H1 (cell line): ENCODE measurements at regions not wholly inside any gene's neighbourhood (a gene's known extent, or its start where the extent isn't known, plus 50 kb on each side); places are given as distances from the start of the nearest gene placed in this dataset.

ENCODE experiments used
- CTCF ChIA-PET: fragments of 300-600 bp; sonication (Branson Sonifier 250); formaldehyde crosslinking; loops from one replicate; lab custom pipeline; 2021; ENCODE audit not compliant: partially characterized antibody; lab: Charles Lee
- POLR2A ChIA-PET: fragments of 300-600 bp; sonication (Branson Sonifier 250); formaldehyde crosslinking; loops from one replicate; lab custom pipeline; 2021; ENCODE audit warnings: inconsistent platforms; ENCODE audit not compliant: partially characterized antibody; lab: Charles Lee
- DNase-seq, 2 experiments: peaks; one replicate each; pipeline versions ENCODE4 v3.0.0 to v3.0.0-alpha.2; 2010 to 2022; ENCODE audit warnings: low spot score in 2 of 2, low read depth in 1 of 2, mixed read lengths in 1 of 2
- FAIRE-seq: peaks from 2 replicates; lab custom pipeline; 2011; peaks lifted over from hg19 to GRCh38; lab: Jason Lieb, UNC
- H2AFZ ChIP-seq: 2 replicates; pipeline ENCODE4 v1.8.1; 2012; ENCODE audit warnings: low read length, inconsistent platforms
- H2AK5ac ChIP-seq: 2 replicates; pipeline ENCODE4 v1.6.1; 2013; ENCODE audit warnings: low read depth, low read length
- H2BK120ac ChIP-seq: replicated peaks from 2 replicates; pipeline ENCODE3; 2013; ENCODE audit warnings: low read depth, low read length, inconsistent platforms
- H2BK12ac ChIP-seq: 2 replicates; pipeline ENCODE4 v1.6.1; 2013; ENCODE audit warnings: low read depth, low read length
- H2BK15ac ChIP-seq: 2 replicates; pipeline ENCODE4 v1.6.1; 2013; ENCODE audit warnings: low read length
- H2BK20ac ChIP-seq: 2 replicates; pipeline ENCODE4 v1.6.1; 2013; ENCODE audit warnings: low read length
- H2BK5ac ChIP-seq: 2 replicates; pipeline ENCODE4 v1.6.1; 2013; ENCODE audit warnings: low read depth, low read length
- H3K14ac ChIP-seq: 2 replicates; pipeline ENCODE4 v1.6.1; 2013; ENCODE audit warnings: inconsistent platforms; ENCODE audit not compliant: insufficient read length
- H3K18ac ChIP-seq: 2 replicates; pipeline ENCODE4 v1.6.1; 2013; ENCODE audit warnings: low read length; ENCODE audit errors: extremely low read depth
- H3K23ac ChIP-seq: 2 replicates; pipeline ENCODE4 v1.6.1; 2013; ENCODE audit warnings: inconsistent platforms; ENCODE audit not compliant: insufficient read length
- H3K23me2 ChIP-seq: 2 replicates; pipeline ENCODE4 v1.6.1; 2013; ENCODE audit warnings: low read depth, low read length
- H3K27ac ChIP-seq: 2 replicates; pipeline ENCODE4 v1.6.1; 2011; ENCODE audit warnings: low read depth, low read length, inconsistent platforms
- H3K27me3 ChIP-seq, 4 experiments: replicated peaks in 1 of 4; 1 replicate in 1 of 4; 2 replicates in 3 of 4; pipeline versions ENCODE4 v1.6.1 to v1.8.1; 2011 to 2013; ENCODE audit warnings: low read length in 3 of 4, mild to moderate bottlenecking in 3 of 4, inconsistent platforms in 2 of 4, mixed read lengths in 2 of 4, moderate library complexity in 1 of 4; ENCODE audit not compliant: control insufficient read depth in 3 of 4, insufficient read depth in 3 of 4; ENCODE audit errors: extremely low read depth in 1 of 4
- H3K36me3 ChIP-seq, 4 experiments: 2 replicates each; pipeline versions ENCODE4 v1.6.1 to v1.8.1; 2011 to 2013; ENCODE audit warnings: mild to moderate bottlenecking in 4 of 4, low read length in 3 of 4, moderate library complexity in 2 of 4, control low read depth in 1 of 4, inconsistent platforms in 1 of 4; ENCODE audit not compliant: insufficient read depth in 4 of 4, control insufficient read depth in 2 of 4
- H3K4ac ChIP-seq: replicated peaks from 2 replicates; pipeline ENCODE3; 2013; ENCODE audit warnings: low read length, low read depth, mixed read lengths, inconsistent platforms; ENCODE audit not compliant: insufficient read length
- H3K4me1 ChIP-seq, 4 experiments: replicated peaks in 1 of 4; 1 replicate in 1 of 4; 2 replicates in 3 of 4; pipeline versions ENCODE4 v1.6.1 to v1.8.1; 2011 to 2013; ENCODE audit warnings: low read length in 3 of 4, inconsistent platforms in 2 of 4, mixed read lengths in 1 of 4; ENCODE audit not compliant: insufficient read depth in 4 of 4, control insufficient read depth in 3 of 4
- H3K4me2 ChIP-seq, 2 experiments: 2 replicates each; pipeline versions ENCODE4 v1.6.1 to v1.8.1; 2011 to 2013; ENCODE audit warnings: low read depth in 2 of 2, low read length in 2 of 2, control low read depth in 1 of 2, inconsistent platforms in 1 of 2, mild to moderate bottlenecking in 1 of 2; ENCODE audit not compliant: insufficient read depth in 1 of 2
- H3K4me3 ChIP-seq, 4 experiments: fragments of 200-600, 300-600 bp in 1 of 4; sonication (generic), shearing (Covaris generic), sonication (Bioruptor Twin) in 1 of 4; 2 replicates each; pipeline versions ENCODE4 v1.5.1 to v1.8.1; 2011 to 2016; ENCODE audit warnings: low read length in 4 of 4, low read depth in 3 of 4, control low read depth in 2 of 4, inconsistent platforms in 2 of 4, mild to moderate bottlenecking in 2 of 4, mixed read lengths in 1 of 4, moderate library complexity in 1 of 4; ENCODE audit not compliant: insufficient read depth in 2 of 4; ENCODE audit errors: extremely low read depth in 1 of 4
- H3K56ac ChIP-seq: replicated peaks from 2 replicates; pipeline ENCODE3; 2013; ENCODE audit warnings: low read depth, mild to moderate bottlenecking, mixed read lengths, low read length, inconsistent platforms; ENCODE audit not compliant: insufficient read length
- H3K79me1 ChIP-seq: 2 replicates; pipeline ENCODE4 v1.6.1; 2013; ENCODE audit warnings: low read depth, low read length, control low read depth
- H3K79me2 ChIP-seq, 2 experiments: 2 replicates each; pipeline versions ENCODE4 v1.6.1 to v1.8.1; 2012 to 2013; ENCODE audit warnings: low read length in 2 of 2, mild to moderate bottlenecking in 2 of 2, inconsistent platforms in 1 of 2; ENCODE audit not compliant: insufficient read depth in 2 of 2, control insufficient read depth in 1 of 2
- H3K9ac ChIP-seq, 4 experiments: replicated peaks in 1 of 4; 1 replicate in 1 of 4; 2 replicates in 3 of 4; pipeline versions ENCODE4 v1.6.1 to v1.8.1; 2011 to 2013; ENCODE audit warnings: low read depth in 3 of 4, low read length in 3 of 4, control low read depth in 2 of 4, mild to moderate bottlenecking in 2 of 4, moderate library complexity in 2 of 4, inconsistent platforms in 1 of 4; ENCODE audit errors: extremely low read depth in 1 of 4
- H3K9me3 ChIP-seq, 2 experiments: 2 replicates each; pipeline versions ENCODE4 v1.6.1 to v1.8.1; 2012 to 2013; ENCODE audit warnings: mild to moderate bottlenecking in 2 of 2, moderate library complexity in 2 of 2, control low read depth in 1 of 2, inconsistent platforms in 1 of 2, low read depth in 1 of 2, low read length in 1 of 2, mixed read lengths in 1 of 2; ENCODE audit not compliant: insufficient read depth in 2 of 2
- H4K20me1 ChIP-seq, 2 experiments: replicated peaks in 1 of 2; 2 replicates each; pipeline versions ENCODE3 to v1.8.1; 2011 to 2013; ENCODE audit warnings: inconsistent platforms in 2 of 2, low read length in 2 of 2, mild to moderate bottlenecking in 1 of 2; ENCODE audit not compliant: insufficient read depth in 2 of 2, control insufficient read depth in 1 of 2
- H4K5ac ChIP-seq: 2 replicates; pipeline ENCODE4 v1.6.1; 2013; ENCODE audit warnings: low read length, low read depth, mixed read lengths, inconsistent platforms; ENCODE audit not compliant: insufficient read length
- H4K8ac ChIP-seq: 2 replicates; pipeline ENCODE4 v1.8.0; 2013; ENCODE audit warnings: mild to moderate bottlenecking, moderate library complexity, low read length, inconsistent platforms; ENCODE audit not compliant: insufficient read depth; ENCODE audit errors: extremely low read depth
- H4K91ac ChIP-seq: replicated peaks from 2 replicates; pipeline ENCODE3; 2013; ENCODE audit warnings: low read length, mixed read lengths, inconsistent platforms; ENCODE audit not compliant: insufficient read length
- WGBS, 2 experiments: shearing (Covaris generic) in 1 of 2; methylation state at CpG; one replicate each; pipeline versions ENCODE4 v1.1.6 to v1.1.7; 2013 to 2015; ENCODE audit warnings: low lambda C conversion rate in 2 of 2, mixed read lengths in 2 of 2, inconsistent platforms in 1 of 2, low coverage in 1 of 2, missing lambda C conversion rate in 1 of 2; ENCODE audit not compliant: insufficient replicate concordance in 2 of 2, insufficient coverage in 1 of 2, insufficient read length in 1 of 2; ENCODE audit errors: extremely low coverage in 1 of 2, missing lambda C conversion rate in 1 of 2; 5-methylcytosine and 5-hydroxymethylcytosine counted together
- TF ChIP-seq, protein P1 (sequence below): IDR thresholded peaks from 2 replicates; pipeline ENCODE4 v1.6.1; 2011; ENCODE audit warnings: low read depth, mild to moderate bottlenecking, low read length; ENCODE audit not compliant: insufficient read depth

GRCh38 chr13:99055281-99055680 lies 77.4 kb upstream of the DOCK9 start:
- no peak overlapping the region for H3K56ac ChIP-seq
- H3K23ac ChIP-seq: no peak overlapping the region
- no peak overlapping the region for H3K9ac ChIP-seq
- no peak overlapping the region for H2AFZ ChIP-seq
- no peak overlapping the region for H2BK12ac ChIP-seq
- CTCF ChIA-PET: interaction anchor here (1.2 to 1.9 kb wide), 2 partner anchors 9 to 27 kb away, joined by 3 to 6 read pairs; no protein-coding TSS in a partner anchor
- peaks cover 0 to 4% (median 2%) of the 10 kb centered on the region in 4 experiments; a peak in 3 of 7 replicates for H3K4me1 ChIP-seq
- H4K5ac ChIP-seq: no peak overlapping the region
- no peak overlapping the region for H3K4me3 ChIP-seq
- H3K23me2 ChIP-seq: no peaks in the 10 kb centered on the region
- no peak overlapping the region for H2BK120ac ChIP-seq
- H3K79me1 ChIP-seq: 0 out of 2 replicates have a peak, but pooled peaks cover 5% of the 10 kb centered on the region
- no peak overlapping the region for H2BK15ac ChIP-seq
- no peak overlapping the region for H4K8ac ChIP-seq
- H3K14ac ChIP-seq: no peak overlapping the region
- FAIRE-seq: no peak
- H2BK20ac ChIP-seq: no peak overlapping the region
- H2BK5ac ChIP-seq: no peak overlapping the region
- DNase-seq: no peak
- no peak overlapping the region for H4K91ac ChIP-seq
- H3K79me2 ChIP-seq: no peaks in the 10 kb centered on the region
- no peaks in the 10 kb centered on the region for H3K36me3 ChIP-seq
- no peak overlapping the region for H3K4ac ChIP-seq
- POLR2A ChIA-PET: no interaction called here
- no peaks in the 10 kb centered on the region for H4K20me1 ChIP-seq
- TF ChIP-seq, protein P1, sequence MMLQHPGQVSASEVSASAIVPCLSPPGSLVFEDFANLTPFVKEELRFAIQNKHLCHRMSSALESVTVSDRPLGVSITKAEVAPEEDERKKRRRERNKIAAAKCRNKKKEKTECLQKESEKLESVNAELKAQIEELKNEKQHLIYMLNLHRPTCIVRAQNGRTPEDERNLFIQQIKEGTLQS: no peak
- H3K4me2 ChIP-seq: no peak overlapping the region
- H3K18ac ChIP-seq: no peak overlapping the region
- H3K9me3 ChIP-seq: no peaks in the 10 kb centered on the region
- no peak overlapping the region for H2AK5ac ChIP-seq
- no peaks in the 10 kb centered on the region for H3K27me3 ChIP-seq
- H3K27ac ChIP-seq: no peak overlapping the region
- 83% methylated on average over 10 of the region's 10 CpGs; no CpG with 5 or more reads in 1 of the 2 experiments for WGBS, 2 experiments
